K562 (cell line): ENCODE measurements at regions not wholly inside any gene's neighbourhood (a gene's known extent, or its start where the extent isn't known, plus 50 kb on each side); places are given as distances from the start of the nearest gene placed in this dataset.

Source experiments
- ATAC-seq: fragments of 200-7000 bp; cut with Tn5 transposase; 3 replicates; pipeline ENCODE4 v1.9.1; 2020; ENCODE audit warnings: moderate library complexity
- BruUV-seq: library from RNA; stranded (reverse); fragments of 400-500 nt; replicated peaks from 2 replicates; lab custom pipeline; 2021; lab: Mats Ljungman, UMichigan
- CTCF ChIA-PET: fragments of 300-600 bp; formaldehyde crosslinking; extraction: SDS; loops from one replicate; lab custom pipeline; 2021; ENCODE audit warnings: low intra/inter-chr PET ratio; lab: Yijun Ruan, JAX
- POLR2A ChIA-PET: fragments of 300-600, 350-650 bp; sonication (Branson Sonifier 250); formaldehyde crosslinking; extraction: SDS; loops from one replicate; lab custom pipeline; 2021; ENCODE audit warnings: antibody characterized with exemption, inconsistent platforms; lab: Yijun Ruan, JAX
- DNase-seq, 4 experiments: peaks; one replicate each; pipeline versions ENCODE4 v3.0.0 to v3.0.0-alpha.2; 2011 to 2018; ENCODE audit warnings: low spot score in 3 of 4, mixed read lengths in 3 of 4; ENCODE audit errors: extremely low read depth in 1 of 4
- FAIRE-seq: peaks from 2 replicates; lab custom pipeline; 2011; peaks lifted over from hg19 to GRCh38; lab: Jason Lieb, UNC
- H2AFZ ChIP-seq: 2 replicates; pipeline ENCODE4 v1.6.0; 2011; ENCODE audit warnings: low read depth, low read length, control low read depth, inconsistent platforms
- H3K27ac ChIP-seq: fragments of 200-600 bp; 3 replicates; pipeline ENCODE4 v1.8.0; 2011; ENCODE audit warnings: low read depth, mild to moderate bottlenecking, control low read depth, inconsistent platforms, low read length, moderate library complexity, mixed read lengths; ENCODE audit errors: extremely low read depth
- H3K27me3 ChIP-seq, 2 experiments: fragments of 300-600 bp in 1 of 2; 2 replicates in 1 of 2; 3 replicates in 1 of 2; pipeline versions ENCODE4 v1.6.0 to v1.8.0; 2011; ENCODE audit warnings: inconsistent platforms in 2 of 2, low read length in 2 of 2, mild to moderate bottlenecking in 1 of 2, mixed read lengths in 1 of 2, moderate library complexity in 1 of 2; ENCODE audit not compliant: control insufficient read depth in 2 of 2, insufficient read depth in 2 of 2
- H3K36me3 ChIP-seq: fragments of 300-600 bp; 3 replicates; pipeline ENCODE4 v1.8.0; 2011; ENCODE audit warnings: mild to moderate bottlenecking, low read length, inconsistent platforms; ENCODE audit not compliant: control insufficient read depth, insufficient read depth
- H3K4me1 ChIP-seq, 2 experiments: fragments of 200-600 bp in 1 of 2; replicated peaks in 1 of 2; 2 replicates in 1 of 2; 3 replicates in 1 of 2; pipeline versions ENCODE4 v1.5.1 to v1.8.0; 2011; ENCODE audit warnings: inconsistent platforms in 2 of 2, low read length in 2 of 2, mild to moderate bottlenecking in 1 of 2, mixed read lengths in 1 of 2, moderate library complexity in 1 of 2; ENCODE audit not compliant: control insufficient read depth in 2 of 2, insufficient read depth in 2 of 2
- H3K4me2 ChIP-seq: 2 replicates; pipeline ENCODE4 v1.6.1; 2011; ENCODE audit warnings: low read length, control low read depth, inconsistent platforms, mixed read lengths; ENCODE audit not compliant: insufficient read depth
- H3K4me3 ChIP-seq: fragments of 200-600 bp; sonication (generic), shearing (Covaris generic); 2 replicates; pipeline ENCODE4 v1.5.1; 2016; ENCODE audit warnings: control low read depth, inconsistent platforms
- H3K79me2 ChIP-seq: fragments of 200-600 bp; 3 replicates; pipeline ENCODE4 v1.8.0; 2011; ENCODE audit warnings: low read length, inconsistent platforms; ENCODE audit not compliant: control insufficient read depth, insufficient read depth
- H3K9ac ChIP-seq, 2 experiments: 2 replicates each; pipeline versions ENCODE4 v1.6.0 to v1.6.1; 2011; ENCODE audit warnings: low read depth in 2 of 2, low read length in 2 of 2, control low read depth in 1 of 2, inconsistent platforms in 1 of 2, mild to moderate bottlenecking in 1 of 2, mixed read lengths in 1 of 2; ENCODE audit not compliant: insufficient read depth in 1 of 2
- H3K9me1 ChIP-seq: one replicate; pipeline ENCODE4 v1.6.0; 2011; ENCODE audit warnings: inconsistent platforms, mild to moderate bottlenecking, low read length, moderate library complexity; ENCODE audit not compliant: control insufficient read depth, insufficient read depth
- H3K9me3 ChIP-seq: replicated peaks from 2 replicates; pipeline ENCODE4 v1.5.1; 2011; ENCODE audit warnings: low read depth, low read length, inconsistent platforms; ENCODE audit not compliant: control insufficient read depth, insufficient read depth
- H4K20me1 ChIP-seq: replicated peaks from 2 replicates; pipeline ENCODE4 v1.6.1; 2011; ENCODE audit warnings: low read length, inconsistent platforms, mixed read lengths; ENCODE audit not compliant: control insufficient read depth, insufficient read depth
- ATF1 ChIP-seq, 2 experiments: fragments of 450-650 bp in 1 of 2; IDR thresholded peaks; 2 replicates each; pipeline ENCODE4 v1.6.1; 2016; ENCODE audit warnings: missing compliant biosample characterization in 1 of 2, missing genetic modification characterization in 1 of 2
- CBFA2T3 ChIP-seq: fragments of 450-650 bp; IDR thresholded peaks from 2 replicates; pipeline ENCODE4 v1.6.1; 2017
- CBFB ChIP-seq: sonication (generic); formaldehyde crosslinking; IDR thresholded peaks from 2 replicates; pipeline ENCODE4 v1.4.0; 2020; ENCODE audit warnings: mild to moderate bottlenecking, missing genetic modification reagents
- EP400 ChIP-seq: fragments of 450-650 bp; IDR thresholded peaks from 2 replicates; pipeline ENCODE4 v1.6.1; 2017; ENCODE audit warnings: antibody characterized with exemption, mild to moderate bottlenecking, moderate library complexity
- EZH2 ChIP-seq: IDR thresholded peaks from 2 replicates; pipeline ENCODE4 v1.6.1; 2012; ENCODE audit warnings: low read depth, mild to moderate bottlenecking, inconsistent platforms, low read length, borderline replicate concordance
- HCFC1 ChIP-seq: IDR thresholded peaks from 2 replicates; pipeline ENCODE4 v1.6.1; 2012; ENCODE audit warnings: low read depth, low read length, improper control_type of control experiment
- NR2F6 ChIP-seq: fragments of 450-650 bp; formaldehyde crosslinking; IDR thresholded peaks from 2 replicates; pipeline ENCODE4 v1.4.0; 2020; ENCODE audit warnings: mild to moderate bottlenecking
- SRSF3 ChIP-seq: fragments of 200-400 bp; formaldehyde crosslinking; IDR thresholded peaks from 2 replicates; pipeline ENCODE4 v1.6.1; 2016; ENCODE audit warnings: mild to moderate bottlenecking, low read length, moderate library complexity; ENCODE audit not compliant: insufficient read depth
- THRB ChIP-seq: fragments of 450-650 bp; formaldehyde crosslinking; conservative IDR thresholded peaks from 2 replicates; pipeline ENCODE4 v1.4.0; 2022; ENCODE audit warnings: mild to moderate bottlenecking, missing genetic modification characterization
- ZFP1 ChIP-seq: fragments of 450-650 bp; formaldehyde crosslinking; IDR thresholded peaks from 2 replicates; pipeline ENCODE4 v1.4.0; 2020; ENCODE audit warnings: mild to moderate bottlenecking, mixed read lengths
- ZFPM2 ChIP-seq: fragments of 250-450 bp; sonication (Bioruptor Pico); IDR thresholded peaks from 2 replicates; pipeline ENCODE4 v1.5.1; 2022; ENCODE audit warnings: mild to moderate bottlenecking
- ZFX ChIP-seq: sonication (generic); formaldehyde crosslinking; IDR thresholded peaks from 2 replicates; pipeline ENCODE4 v1.8.0; 2022; ENCODE audit warnings: mild to moderate bottlenecking, missing genetic modification reagents, moderate library complexity
- ZNF707 ChIP-seq: fragments of 250-450 bp; sonication (Bioruptor Pico); conservative IDR thresholded peaks from 2 replicates; pipeline ENCODE4 v1.8.0; 2022; ENCODE audit warnings: inconsistent platforms, mild to moderate bottlenecking, moderate library complexity
- WGBS: fragments of 100-300 bp; shearing (Covaris generic); methylation state at CpG from one replicate; pipeline ENCODE4 v1.1.6; 2016; ENCODE audit warnings: low coverage, mixed read lengths; ENCODE audit not compliant: insufficient coverage; ENCODE audit errors: missing lambda C conversion rate; 5-methylcytosine and 5-hydroxymethylcytosine counted together
- in situ Hi-C: fragments of 300-500 bp; cut with MboI; formaldehyde crosslinking; loops from 4 replicates; pipeline ENCODE4 v1.15.0; 2018; ENCODE audit warnings: inconsistent platforms, mixed read lengths
- intact Hi-C: fragments of 100-400 bp; cut with micrococcal nuclease; formaldehyde crosslinking; loops from 2 replicates; pipeline ENCODE4 v1.14.2; 2022
- TF ChIP-seq, protein P1 (sequence below): sonication (generic); formaldehyde crosslinking; IDR thresholded peaks from 2 replicates; pipeline ENCODE4 v1.5.0; 2020; ENCODE audit warnings: missing genetic modification reagents
- TF ChIP-seq, protein P2 (sequence below): fragments of 250-450 bp; sonication (Bioruptor Pico); IDR thresholded peaks from 2 replicates; pipeline ENCODE4 v1.4.0; 2020; ENCODE audit warnings: mild to moderate bottlenecking

DNA sequence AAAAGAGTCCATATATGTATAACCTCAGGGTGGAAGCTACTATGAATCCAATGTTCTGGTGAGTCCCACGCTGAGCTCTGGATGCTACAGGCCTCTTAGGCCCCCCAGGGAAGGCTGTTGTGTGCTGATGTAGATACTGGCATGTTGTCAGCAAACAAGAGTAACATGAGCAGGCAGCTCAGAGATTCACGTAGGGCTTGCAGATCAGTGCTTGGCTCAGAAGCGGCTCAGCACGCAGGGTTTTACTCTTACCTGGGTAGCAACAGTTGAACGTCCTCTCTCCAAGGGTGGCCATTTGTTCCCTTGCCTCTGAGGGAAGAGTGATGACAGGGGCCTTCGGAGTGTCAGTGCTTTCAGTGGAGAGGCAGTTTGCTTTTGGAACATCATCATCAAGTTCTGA, 93.4 kb downstream of the ZFP64 start:
- Histone ChIP-seq H3K4me1 (no peaks in the 10 kb centered on the region), H3K36me3 (no peaks in the 10 kb centered on the region), H3K9me1 (no peaks in the 10 kb centered on the region), H3K27ac (no peak overlapping the region), H3K27me3 (peaks cover 0 to 11% of the 10 kb centered on the region in 2 experiments; a peak in 3 of 5 replicates), H3K4me2 (no peak overlapping the region), H3K9me3 (no peaks in the 10 kb centered on the region), H2AFZ (no peak overlapping the region), H3K79me2 (no peaks in the 10 kb centered on the region), H3K4me3 (no peak overlapping the region), H3K9ac (no peak overlapping the region), H4K20me1 (no peaks in the 10 kb centered on the region)
- BruUV-seq, result no TSS peak
- CTCF ChIA-PET, result no interaction called here
- in situ Hi-C loops, result loop anchor here (25.0 kb wide), 1 partner anchor 1111 kb away; no protein-coding TSS in a partner anchor
- POLR2A ChIA-PET, result no interaction called here
- WGBS, result 8% methylated on average over 6 of the region's 6 CpGs
- no peak for ATAC-seq
- TF ChIP-seq NR2F6 (CRISPR knock-in tag), result no peak
- TF ChIP-seq, protein P1, sequence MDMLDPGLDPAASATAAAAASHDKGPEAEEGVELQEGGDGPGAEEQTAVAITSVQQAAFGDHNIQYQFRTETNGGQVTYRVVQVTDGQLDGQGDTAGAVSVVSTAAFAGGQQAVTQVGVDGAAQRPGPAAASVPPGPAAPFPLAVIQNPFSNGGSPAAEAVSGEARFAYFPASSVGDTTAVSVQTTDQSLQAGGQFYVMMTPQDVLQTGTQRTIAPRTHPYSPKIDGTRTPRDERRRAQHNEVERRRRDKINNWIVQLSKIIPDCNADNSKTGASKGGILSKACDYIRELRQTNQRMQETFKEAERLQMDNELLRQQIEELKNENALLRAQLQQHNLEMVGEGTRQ (CRISPR knock-in tag), result no peak
- no peak for TF ChIP-seq HCFC1
- TF ChIP-seq CBFB (CRISPR knock-in tag), result no peak
- TF ChIP-seq EP400, result no peak
- no peak for TF ChIP-seq THRB (CRISPR knock-in tag)
- no peak for TF ChIP-seq ZFX
- TF ChIP-seq ZNF707 (CRISPR knock-in tag), result no peak
- TF ChIP-seq, protein P2, sequence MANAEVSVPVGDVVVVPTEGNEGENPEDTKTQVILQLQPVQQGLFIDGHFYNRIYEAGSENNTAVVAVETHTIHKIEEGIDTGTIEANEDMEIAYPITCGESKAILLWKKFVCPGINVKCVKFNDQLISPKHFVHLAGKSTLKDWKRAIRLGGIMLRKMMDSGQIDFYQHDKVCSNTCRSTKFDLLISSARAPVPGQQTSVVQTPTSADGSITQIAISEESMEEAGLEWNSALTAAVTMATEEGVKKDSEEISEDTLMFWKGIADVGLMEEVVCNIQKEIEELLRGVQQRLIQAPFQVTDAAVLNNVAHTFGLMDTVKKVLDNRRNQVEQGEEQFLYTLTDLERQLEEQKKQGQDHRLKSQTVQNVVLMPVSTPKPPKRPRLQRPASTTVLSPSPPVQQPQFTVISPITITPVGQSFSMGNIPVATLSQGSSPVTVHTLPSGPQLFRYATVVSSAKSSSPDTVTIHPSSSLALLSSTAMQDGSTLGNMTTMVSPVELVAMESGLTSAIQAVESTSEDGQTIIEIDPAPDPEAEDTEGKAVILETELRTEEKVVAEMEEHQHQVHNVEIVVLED (CRISPR knock-in tag), result no peak
- no peak for TF ChIP-seq EZH2
- no peak for TF ChIP-seq CBFA2T3
- no peak for TF ChIP-seq ZFP1 (CRISPR knock-in tag)
- no peak for TF ChIP-seq ZFPM2 (CRISPR knock-in tag)
- no peak for TF ChIP-seq SRSF3
- no peak for TF ChIP-seq ATF1 (CRISPR knock-in tag; IDR thresholded peaks at IDR 0.05)
- TF ChIP-seq ATF1 (tag; IDR thresholded peaks at IDR 0.05), result no peak
- intact Hi-C loops, result no loop called here
- no peak for DNase-seq
- no peak for FAIRE-seq
